Upper lobe of left lung (tissue), 4 donors: ENCODE measurements at regions not wholly inside any gene's neighbourhood (a gene's known extent, or its start where the extent isn't known, plus 50 kb on each side); places are given as distances from the start of the nearest gene placed in this dataset.

Experiments used
- EP300 ChIP-seq, 4 donors: sonication (generic); formaldehyde crosslinking; IDR thresholded peaks; one replicate each; pipeline ENCODE4 v1.5.1; 2017; ENCODE audit warnings: antibody characterized with exemption in 4 of 4, control low read depth in 2 of 4
- POLR2A ChIP-seq, 4 donors: fragments of 450-650 bp; IDR thresholded peaks; one replicate each; pipeline ENCODE4 v1.5.1; 2016 to 2017; ENCODE audit warnings: antibody characterized with exemption in 4 of 4, mild to moderate bottlenecking in 2 of 4
- POLR2AphosphoS5 ChIP-seq, 2 donors: sonication (generic); formaldehyde crosslinking; IDR thresholded peaks; one replicate each; pipeline ENCODE4 v1.5.1; 2017; ENCODE audit warnings: antibody characterized with exemption in 2 of 2
- TF ChIP-seq, protein P1 (sequence below), 6 experiments: fragments of 450-650 bp in 4 of 6; fragments of 200-600 bp in 2 of 6; sonication (generic) in 2 of 6; IDR thresholded peaks; one replicate each; pipeline ENCODE4 v1.5.1; 2016 to 2019; ENCODE audit warnings: antibody characterized with exemption in 6 of 6

DNA sequence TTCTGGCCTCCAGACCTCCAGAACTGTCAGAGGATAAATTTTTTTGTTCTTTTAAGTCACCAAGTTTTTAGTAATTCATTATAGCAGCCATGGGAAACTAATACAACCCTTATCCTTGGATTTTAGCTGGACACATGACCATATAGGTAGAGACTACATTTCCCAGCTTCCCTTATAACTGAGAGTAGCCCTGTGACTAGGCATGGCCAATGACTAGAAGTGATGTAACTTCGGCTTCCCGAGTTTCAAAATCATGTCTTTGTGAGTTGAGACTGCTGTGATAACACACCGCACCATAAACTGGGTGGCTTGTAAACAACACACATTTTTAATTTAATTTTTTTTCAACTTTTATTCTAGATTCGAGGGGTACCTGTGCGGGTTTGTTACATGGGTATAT, 134.0 kb upstream of the SERTAD2 start:
- no peak for TF ChIP-seq POLR2A (IDR thresholded peaks at IDR 0.05)
- TF ChIP-seq EP300 (IDR thresholded peaks at IDR 0.05) = no peak
- TF ChIP-seq, protein P1, sequence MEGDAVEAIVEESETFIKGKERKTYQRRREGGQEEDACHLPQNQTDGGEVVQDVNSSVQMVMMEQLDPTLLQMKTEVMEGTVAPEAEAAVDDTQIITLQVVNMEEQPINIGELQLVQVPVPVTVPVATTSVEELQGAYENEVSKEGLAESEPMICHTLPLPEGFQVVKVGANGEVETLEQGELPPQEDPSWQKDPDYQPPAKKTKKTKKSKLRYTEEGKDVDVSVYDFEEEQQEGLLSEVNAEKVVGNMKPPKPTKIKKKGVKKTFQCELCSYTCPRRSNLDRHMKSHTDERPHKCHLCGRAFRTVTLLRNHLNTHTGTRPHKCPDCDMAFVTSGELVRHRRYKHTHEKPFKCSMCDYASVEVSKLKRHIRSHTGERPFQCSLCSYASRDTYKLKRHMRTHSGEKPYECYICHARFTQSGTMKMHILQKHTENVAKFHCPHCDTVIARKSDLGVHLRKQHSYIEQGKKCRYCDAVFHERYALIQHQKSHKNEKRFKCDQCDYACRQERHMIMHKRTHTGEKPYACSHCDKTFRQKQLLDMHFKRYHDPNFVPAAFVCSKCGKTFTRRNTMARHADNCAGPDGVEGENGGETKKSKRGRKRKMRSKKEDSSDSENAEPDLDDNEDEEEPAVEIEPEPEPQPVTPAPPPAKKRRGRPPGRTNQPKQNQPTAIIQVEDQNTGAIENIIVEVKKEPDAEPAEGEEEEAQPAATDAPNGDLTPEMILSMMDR (IDR thresholded peaks at IDR 0.05) = no peak
- TF ChIP-seq POLR2AphosphoS5 (IDR thresholded peaks at IDR 0.05) = no peak
